Effector memory CD4-positive, alpha-beta T cell (primary cell): ENCODE measurements at regions not wholly inside any gene's neighbourhood (a gene's known extent, or its start where the extent isn't known, plus 50 kb on each side); places are given as distances from the start of the nearest gene placed in this dataset.
"Not testable (repeated sequence)": the region's sequence is repeated elsewhere in the genome, so short reads cannot be mapped to it uniquely, and the experiment has no call there.

Experiments
- DNase-seq, 3 donors: peaks; one replicate each; pipeline ENCODE4 v3.0.0-alpha.2; 2020
- H3K27ac ChIP-seq: 2 replicates; pipeline ENCODE4 v1.7.0; 2013; ENCODE audit warnings: mild to moderate bottlenecking, low read length, moderate library complexity; ENCODE audit not compliant: insufficient read depth, poor library complexity, severe bottlenecking
- H3K27me3 ChIP-seq: replicated peaks from 2 replicates; pipeline ENCODE4 v1.7.0; 2013; ENCODE audit warnings: mild to moderate bottlenecking, low read length; ENCODE audit not compliant: insufficient read depth, control insufficient read depth, poor library complexity, severe bottlenecking
- H3K36me3 ChIP-seq: 2 replicates; pipeline ENCODE4 v1.7.0; 2013; ENCODE audit warnings: mild to moderate bottlenecking, low read length, moderate library complexity; ENCODE audit not compliant: control insufficient read depth, insufficient read depth
- H3K4me1 ChIP-seq: 2 replicates; pipeline ENCODE4 v1.7.0; 2013; ENCODE audit warnings: low read length, mild to moderate bottlenecking; ENCODE audit not compliant: control insufficient read depth, insufficient read depth, poor library complexity, severe bottlenecking
- H3K4me3 ChIP-seq: 2 replicates; pipeline ENCODE4 v1.7.0; 2013; ENCODE audit warnings: low read length, low read depth, mild to moderate bottlenecking; ENCODE audit not compliant: insufficient read depth, poor library complexity, severe bottlenecking
- H3K9me3 ChIP-seq: 2 replicates; pipeline ENCODE4 v1.7.0; 2013; ENCODE audit warnings: mild to moderate bottlenecking, low read length, moderate library complexity; ENCODE audit not compliant: control insufficient read depth

DNA sequence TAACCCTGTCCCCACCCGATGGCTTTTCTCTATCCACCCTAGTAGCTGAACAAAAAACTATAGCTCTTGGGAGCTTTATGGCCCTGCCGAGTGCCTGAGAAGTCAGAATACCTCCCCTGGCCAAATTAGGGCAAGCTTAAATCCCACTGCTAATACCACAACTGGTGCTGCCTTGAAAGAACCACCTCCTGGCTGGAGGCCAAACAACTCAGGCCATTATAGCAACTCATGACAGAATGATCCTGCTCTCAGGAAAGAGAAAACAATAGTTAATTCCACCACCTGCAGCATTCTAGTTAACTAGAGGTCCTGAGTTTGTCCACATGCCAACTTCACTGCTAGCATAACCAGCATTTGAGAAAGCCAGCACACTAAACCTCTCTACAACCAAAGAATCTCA is 123.2 kb downstream of the RTP4 start:
- Histone ChIP-seq H3K9me3 (no peaks in the 10 kb centered on the region), H3K27me3 (no peaks in the 10 kb centered on the region), H3K27ac (no peak overlapping the region), H3K4me1 (no peaks in the 10 kb centered on the region), H3K36me3 (no peaks in the 10 kb centered on the region), H3K4me3 (no peak overlapping the region)
- no peak for DNase-seq

DNA sequence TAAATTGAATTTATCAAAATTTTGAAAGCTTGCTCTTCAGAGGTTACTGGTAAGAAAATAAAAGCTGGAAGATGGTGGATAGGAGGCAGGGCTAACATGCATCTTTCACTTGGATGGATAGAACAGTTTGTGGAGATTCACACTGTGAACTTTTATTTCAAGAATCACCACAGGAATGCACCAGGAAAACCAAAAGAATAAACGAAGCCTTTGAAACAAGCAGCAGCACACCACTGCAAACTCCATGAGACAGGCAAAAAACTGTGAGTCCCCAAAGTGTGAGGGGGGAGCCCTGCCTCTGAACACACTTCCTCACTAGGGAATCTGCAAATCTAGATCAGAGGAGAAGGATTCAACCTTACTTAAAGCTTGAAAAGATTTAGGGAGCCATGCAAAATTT is 122.2 kb downstream of the RTP4 start:
- Histone ChIP-seq H3K27ac (no peak overlapping the region), H3K27me3 (no peaks in the 10 kb centered on the region), H3K4me3 (no peak overlapping the region), H3K9me3 (no peaks in the 10 kb centered on the region), H3K4me1 (no peaks in the 10 kb centered on the region), H3K36me3 (no peaks in the 10 kb centered on the region)
- no peak for DNase-seq

DNA sequence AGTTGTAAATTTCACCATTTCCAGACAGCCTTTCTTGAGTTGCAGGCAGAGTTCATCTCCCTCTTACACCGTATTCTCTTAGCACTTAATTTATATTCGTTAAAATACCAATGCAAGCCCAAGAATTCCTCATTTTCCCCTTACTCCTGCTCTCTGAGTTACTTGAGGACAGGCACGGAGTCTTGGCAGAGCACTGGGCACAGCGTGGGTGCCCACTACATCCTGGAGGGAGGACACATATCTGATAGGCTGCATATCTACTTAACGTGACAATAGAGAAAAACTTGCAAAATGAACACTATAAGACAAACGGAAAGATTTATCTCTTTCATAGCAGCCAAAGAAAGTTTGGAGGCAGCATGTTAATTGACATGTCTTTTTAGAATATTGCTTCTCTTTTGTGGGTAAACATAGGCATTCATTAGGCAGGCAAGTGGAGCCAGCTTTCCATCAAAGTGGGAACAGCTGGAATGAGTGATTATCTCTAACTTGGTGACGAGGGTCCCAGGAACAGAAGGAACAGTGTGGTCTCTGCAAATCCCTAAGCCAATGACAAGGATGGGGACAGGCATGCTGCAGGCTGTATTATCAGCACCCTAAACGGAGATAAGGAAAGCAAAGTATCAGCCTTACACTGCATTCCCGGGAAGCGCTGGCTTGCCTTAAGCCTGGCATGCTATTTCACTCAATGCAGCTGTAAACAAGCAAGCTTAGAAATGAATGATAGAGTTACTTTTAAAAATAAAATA is 116.5 kb downstream of the RTP4 start:
- Histone ChIP-seq H3K36me3 (no peaks in the 10 kb centered on the region), H3K27me3 (no peaks in the 10 kb centered on the region), H3K4me1 (no peaks in the 10 kb centered on the region), H3K4me3 (no peak overlapping the region), H3K27ac (no peak overlapping the region), H3K9me3 (no peaks in the 10 kb centered on the region)
- DNase-seq: no peak

DNA sequence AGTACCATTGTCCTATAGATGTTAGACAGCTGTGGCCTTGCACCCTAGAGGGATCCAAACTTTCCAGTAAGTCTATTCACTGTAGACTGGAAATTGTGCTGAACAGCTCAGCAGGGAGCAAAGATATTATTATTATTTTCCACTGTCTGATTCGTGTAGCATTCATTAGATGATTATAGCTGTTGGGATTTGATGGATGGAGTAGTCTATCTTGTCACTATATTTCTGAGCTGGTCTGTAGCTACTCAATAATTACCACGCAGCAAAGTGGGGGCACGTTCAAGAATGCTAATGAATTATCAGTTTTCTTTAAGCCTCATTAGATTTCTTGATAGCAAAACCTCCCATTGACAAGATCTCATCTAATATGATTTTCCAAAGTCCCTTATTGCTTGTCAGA is 113.2 kb downstream of the RTP4 start:
- Histone ChIP-seq H3K4me3 (no peak overlapping the region), H3K36me3 (no peaks in the 10 kb centered on the region), H3K4me1 (no peaks in the 10 kb centered on the region), H3K27ac (no peak overlapping the region), H3K27me3 (no peaks in the 10 kb centered on the region), H3K9me3 (no peaks in the 10 kb centered on the region)
- no peak for DNase-seq

DNA sequence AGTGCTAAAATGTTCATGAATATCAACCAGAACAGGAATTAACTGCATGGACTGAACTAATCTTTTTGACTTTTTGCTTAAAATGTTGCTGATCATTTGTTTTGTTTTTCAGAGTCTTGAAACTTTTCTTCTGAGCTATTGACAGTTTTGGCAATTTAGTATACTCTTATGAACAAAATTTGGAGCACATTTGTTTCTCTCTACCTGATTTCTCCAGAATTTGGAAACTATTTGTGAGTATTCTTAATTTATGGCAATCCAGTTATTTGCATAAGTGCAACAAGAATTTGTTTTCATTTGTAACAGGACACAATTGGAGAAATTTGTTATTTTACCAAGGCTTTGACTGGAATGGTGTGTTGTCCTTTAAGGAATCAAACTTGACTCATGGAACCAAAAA is 107.4 kb downstream of the RTP4 start:
- H3K9me3 ChIP-seq, H3K27me3 ChIP-seq, H3K4me1 ChIP-seq, DNase-seq, H3K36me3 ChIP-seq, H3K27ac ChIP-seq, H3K4me3 ChIP-seq: not testable (repeated sequence)

DNA sequence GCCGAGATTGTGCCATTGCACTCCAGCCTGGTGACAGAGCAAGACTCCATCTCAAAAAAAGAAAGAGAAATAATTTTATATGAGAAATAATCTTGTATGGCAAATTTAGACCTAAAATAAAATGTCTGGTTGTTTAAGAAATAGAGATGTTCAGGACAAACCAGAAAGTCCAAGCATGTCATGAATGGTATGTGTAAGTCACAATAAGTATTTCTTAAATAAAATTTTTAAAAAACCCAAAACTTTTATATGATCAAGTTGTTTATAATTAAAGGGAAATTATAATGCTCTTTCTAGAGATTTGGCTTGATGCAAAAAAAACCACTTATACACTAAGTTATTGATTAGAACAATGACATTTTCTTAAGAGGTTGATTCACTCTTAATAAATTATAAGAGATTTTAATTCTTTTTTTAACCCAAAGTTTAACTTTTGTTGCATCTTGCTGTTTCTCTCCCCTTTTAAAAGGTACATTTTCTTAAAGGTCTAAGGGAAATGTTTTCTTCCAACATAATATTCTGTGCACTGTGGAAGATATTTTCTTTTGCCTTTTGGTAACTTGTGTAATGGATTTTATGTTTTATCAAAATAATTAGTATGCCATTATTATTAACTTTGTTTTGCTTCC is 105.7 kb downstream of the RTP4 start:
- Histone ChIP-seq H3K27me3 (no peaks in the 10 kb centered on the region), H3K4me1 (no peaks in the 10 kb centered on the region), H3K27ac (no peak overlapping the region), H3K9me3 (peaks cover 6% of the 10 kb centered on the region), H3K36me3 (no peaks in the 10 kb centered on the region), H3K4me3 (no peak overlapping the region)
- DNase-seq: no peak

DNA sequence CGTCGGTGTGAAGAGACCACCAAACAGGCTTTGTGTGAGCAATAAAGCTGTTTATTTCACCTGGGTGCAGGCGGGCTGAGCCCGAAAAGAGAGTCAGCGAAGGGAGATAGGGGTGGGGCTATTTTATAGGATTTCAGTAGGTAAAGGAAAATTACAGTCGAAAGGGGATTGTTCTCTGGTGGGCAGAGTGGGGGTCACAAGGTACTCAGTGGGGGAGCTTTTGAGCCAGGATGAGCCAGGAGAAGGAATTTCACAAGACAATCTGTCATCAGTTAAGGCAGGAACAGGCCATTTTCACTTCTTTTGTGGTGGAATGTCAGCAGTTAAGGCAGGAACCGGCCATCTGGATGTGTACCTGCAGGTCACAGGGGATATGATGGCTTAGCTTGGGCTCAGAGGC is 98.1 kb downstream of the RTP4 start:
- not testable (repeated sequence) for H3K27me3 ChIP-seq, H3K27ac ChIP-seq, H3K9me3 ChIP-seq, H3K4me1 ChIP-seq, H3K36me3 ChIP-seq, H3K4me3 ChIP-seq, DNase-seq

DNA sequence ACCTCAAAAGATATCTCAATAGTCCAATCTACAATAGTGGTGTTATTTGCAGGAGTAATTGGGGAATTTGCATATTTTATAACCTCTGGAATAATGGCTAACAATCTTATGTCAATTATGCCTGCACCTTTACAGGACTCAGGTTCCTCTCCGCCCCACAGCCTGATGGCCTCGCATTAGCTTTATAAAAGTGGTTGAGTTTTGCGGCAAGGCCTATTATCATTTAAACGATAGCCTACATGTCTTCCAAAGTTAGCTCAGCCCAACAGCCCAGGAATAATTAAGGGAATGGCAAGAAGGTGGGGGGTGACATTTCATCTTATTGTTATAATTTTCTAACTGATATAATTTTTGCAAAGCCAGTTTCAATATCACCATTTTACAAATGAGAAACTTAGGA is 97.3 kb downstream of the RTP4 start:
- Histone ChIP-seq H3K27ac (no peak overlapping the region), H3K27me3 (no peaks in the 10 kb centered on the region), H3K4me3 (no peak overlapping the region), H3K4me1 (no peaks in the 10 kb centered on the region), H3K36me3 (no peaks in the 10 kb centered on the region), H3K9me3 (no peaks in the 10 kb centered on the region)
- no peak for DNase-seq

DNA sequence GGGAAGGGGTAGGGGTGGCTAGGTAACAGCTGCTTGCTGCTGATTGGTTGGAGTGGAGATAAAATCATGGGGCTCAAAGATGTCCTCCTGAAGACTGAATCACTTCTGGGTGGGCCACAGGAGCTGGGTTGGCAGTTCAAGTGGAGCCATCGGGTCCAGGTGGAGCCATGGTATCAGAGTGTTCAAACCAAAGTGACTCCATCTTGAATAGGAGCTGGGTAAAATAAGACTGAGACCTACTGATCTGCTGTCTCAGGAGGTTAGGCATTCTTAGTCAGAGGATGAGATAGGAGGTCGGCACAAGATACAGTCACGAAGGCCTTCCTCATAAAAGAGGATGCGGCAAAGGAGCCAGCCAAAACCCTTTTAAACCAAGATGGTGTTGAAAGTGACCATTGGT is 96.5 kb downstream of the RTP4 start:
- Histone ChIP-seq H3K9me3 (no peaks in the 10 kb centered on the region), H3K36me3 (no peaks in the 10 kb centered on the region), H3K27me3 (no peaks in the 10 kb centered on the region), H3K4me1 (no peaks in the 10 kb centered on the region), H3K27ac (no peak overlapping the region), H3K4me3 (no peak overlapping the region)
- no peak for DNase-seq

DNA sequence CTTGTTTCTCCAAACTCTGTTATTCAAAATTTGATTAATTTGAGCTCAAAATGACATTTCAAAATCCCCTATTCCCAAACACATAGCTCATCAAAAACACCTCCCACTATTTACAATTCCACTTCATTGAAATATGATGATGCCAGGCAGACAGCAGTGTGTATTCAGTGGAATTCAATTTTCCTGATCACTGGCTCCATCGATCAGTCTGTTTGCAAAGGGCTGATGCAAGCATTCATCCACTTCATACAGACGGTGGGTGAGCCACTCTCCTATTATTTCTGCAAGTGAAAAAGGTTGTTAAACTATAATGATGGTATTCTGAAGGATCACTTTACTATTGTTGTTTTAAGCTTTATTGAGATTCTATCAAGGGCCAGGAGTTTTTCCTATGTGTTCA is 90.7 kb downstream of the RTP4 start:
- Histone ChIP-seq H3K4me1 (no peaks in the 10 kb centered on the region), H3K27me3 (no peaks in the 10 kb centered on the region), H3K9me3 (no peaks in the 10 kb centered on the region), H3K36me3 (no peaks in the 10 kb centered on the region), H3K4me3 (no peak overlapping the region), H3K27ac (no peak overlapping the region)
- DNase-seq: no peak
